DMS114 treated with DMSO at 0.1 percent for 48 hours (cell line): ENCODE measurements at regions not wholly inside any gene's neighbourhood (a gene's known extent, or its start where the extent isn't known, plus 50 kb on each side); places are given as distances from the start of the nearest gene placed in this dataset.

Experiments
- DNase-seq: peaks from one replicate; lab custom pipeline; 2025; ENCODE audit not compliant: unreplicated experiment; lab: John Stamatoyannopoulos, UW

DNA sequence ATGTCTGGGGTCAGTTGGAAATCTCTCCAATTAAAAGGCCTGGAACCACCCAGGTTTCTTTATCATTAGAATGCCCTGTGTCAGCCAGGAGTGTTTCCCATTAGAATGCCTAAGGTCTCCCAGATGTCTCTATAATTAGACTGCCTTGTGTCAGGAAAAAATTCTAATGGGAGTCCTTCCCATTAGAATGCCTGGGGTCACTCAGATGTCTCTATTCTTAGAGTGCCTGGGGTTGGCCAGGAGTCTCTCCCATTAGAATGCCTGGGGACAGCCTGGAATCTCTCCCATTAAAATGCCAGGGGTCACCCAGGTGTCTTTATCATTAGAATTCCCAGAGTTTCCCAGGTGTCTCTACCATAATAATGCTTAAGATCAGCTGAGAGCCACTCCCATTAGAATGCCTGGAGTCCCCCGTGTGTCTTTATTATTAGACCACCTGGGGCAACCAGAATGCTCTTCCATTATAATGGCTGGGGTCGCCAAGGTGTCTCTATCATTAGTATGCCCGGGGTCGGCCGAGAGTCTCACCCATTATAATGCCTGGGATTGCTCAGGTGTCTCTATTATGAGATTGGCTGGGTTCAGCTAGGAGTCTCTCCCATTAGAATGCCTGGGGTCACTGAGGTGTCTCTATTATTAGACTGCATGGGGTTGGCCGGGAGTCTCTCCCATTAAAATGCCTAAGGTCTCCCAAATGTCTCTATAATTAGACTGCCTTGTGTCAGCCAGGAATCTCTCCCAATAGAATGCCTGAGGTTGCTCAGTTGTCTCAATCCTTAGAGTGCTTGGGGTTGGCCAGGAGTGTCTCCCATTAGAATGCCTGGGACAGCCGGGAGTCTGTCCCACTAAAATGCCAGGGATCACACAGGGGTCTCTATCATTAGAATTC lies 2254.6 kb downstream of the TP53TG3F start:
- DNase-seq = no peak

DNA sequence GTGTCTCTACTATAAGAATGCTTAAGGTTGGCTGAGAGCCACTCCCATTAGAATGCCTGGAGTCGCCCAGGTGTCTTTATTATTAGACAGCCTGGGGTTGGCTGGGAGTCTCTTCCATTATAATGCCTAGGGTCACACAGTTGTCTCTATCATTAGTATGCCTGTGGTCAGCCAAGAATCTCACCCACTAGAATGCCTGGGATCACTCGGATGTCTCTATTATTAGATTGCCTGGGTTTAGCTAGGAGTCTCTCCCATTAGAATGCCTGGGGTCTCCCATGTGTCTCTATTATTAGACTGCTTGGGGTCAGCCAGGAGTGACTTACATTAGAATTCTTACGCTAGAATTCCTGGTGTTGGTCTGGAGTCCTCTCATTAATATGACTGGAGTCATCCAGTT lies 2255.3 kb downstream of the TP53TG3F start:
- no peak for DNase-seq

- no peak for DNase-seq
These were observed 2265.1 kb downstream of the TP53TG3F start for GRCh38 chr16:35724551-35724950.

- no peak for DNase-seq
These were observed 2266.5 kb downstream of the TP53TG3F start for GRCh38 chr16:35725949-35726348.

DNA sequence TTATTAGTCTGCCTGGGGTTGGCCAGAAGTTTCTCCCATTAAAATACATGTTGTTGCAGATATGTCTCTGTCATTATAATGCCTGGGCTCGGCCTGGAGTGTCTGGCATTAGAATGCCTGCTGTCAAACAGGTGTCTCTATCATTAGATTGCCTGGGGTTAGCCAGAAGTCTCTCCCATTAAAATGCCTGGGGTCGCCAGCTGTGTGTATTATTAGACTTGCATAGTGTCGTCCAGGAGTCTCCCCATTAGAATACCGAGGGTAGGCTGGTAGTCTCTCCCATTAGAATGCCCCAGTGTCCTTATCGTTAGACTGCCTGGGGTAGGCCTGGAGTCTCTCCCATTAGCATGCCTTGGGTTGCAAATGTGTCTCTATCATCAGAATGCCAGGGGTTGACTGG lies 2270.8 kb downstream of the TP53TG3F start:
- no peak for DNase-seq

- DNase-seq = no peak
These were observed 2272.1 kb downstream of the TP53TG3F start for GRCh38 chr16:35731341-35732040.

DNA sequence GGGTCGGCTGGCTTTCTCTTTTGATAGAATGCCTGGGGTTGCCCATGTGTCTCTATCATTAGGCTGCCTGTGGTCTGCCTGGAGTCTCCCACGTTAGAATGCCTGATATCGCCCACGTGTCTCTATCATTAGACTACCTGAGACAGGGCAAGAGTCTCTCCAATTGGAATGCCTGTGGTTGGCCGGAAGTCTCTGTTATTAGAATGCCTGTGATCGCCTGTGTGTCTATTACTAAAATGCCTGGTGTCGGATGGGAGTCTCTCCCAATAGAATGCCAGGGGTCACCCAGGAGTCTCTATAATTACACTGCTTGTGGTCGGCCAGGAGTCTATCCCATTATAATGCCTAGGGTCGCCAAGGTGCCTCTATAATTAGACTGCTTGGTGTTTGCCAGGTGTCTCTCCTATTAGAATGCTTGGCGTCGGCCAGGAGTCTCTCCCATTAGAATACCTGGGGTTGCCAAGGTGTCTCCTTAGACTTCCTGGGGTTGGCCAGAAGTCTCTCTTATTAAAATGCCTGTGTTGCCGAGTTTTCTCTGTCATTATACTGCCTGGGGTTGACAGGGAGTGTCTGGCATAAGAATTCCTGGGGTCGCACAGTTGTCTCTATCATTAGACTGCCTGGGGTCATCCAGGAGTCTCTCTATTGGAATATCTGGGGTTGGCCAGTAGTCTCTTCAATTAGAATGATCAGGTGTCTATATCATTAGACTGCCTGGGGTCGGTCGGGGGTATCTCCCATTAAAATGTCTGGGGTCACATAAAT lies 2272.8 kb downstream of the TP53TG3F start:
- DNase-seq = no peak

- DNase-seq = no peak
These were observed 2274.0 kb downstream of the TP53TG3F start for GRCh38 chr16:35733278-35733965.

DNA sequence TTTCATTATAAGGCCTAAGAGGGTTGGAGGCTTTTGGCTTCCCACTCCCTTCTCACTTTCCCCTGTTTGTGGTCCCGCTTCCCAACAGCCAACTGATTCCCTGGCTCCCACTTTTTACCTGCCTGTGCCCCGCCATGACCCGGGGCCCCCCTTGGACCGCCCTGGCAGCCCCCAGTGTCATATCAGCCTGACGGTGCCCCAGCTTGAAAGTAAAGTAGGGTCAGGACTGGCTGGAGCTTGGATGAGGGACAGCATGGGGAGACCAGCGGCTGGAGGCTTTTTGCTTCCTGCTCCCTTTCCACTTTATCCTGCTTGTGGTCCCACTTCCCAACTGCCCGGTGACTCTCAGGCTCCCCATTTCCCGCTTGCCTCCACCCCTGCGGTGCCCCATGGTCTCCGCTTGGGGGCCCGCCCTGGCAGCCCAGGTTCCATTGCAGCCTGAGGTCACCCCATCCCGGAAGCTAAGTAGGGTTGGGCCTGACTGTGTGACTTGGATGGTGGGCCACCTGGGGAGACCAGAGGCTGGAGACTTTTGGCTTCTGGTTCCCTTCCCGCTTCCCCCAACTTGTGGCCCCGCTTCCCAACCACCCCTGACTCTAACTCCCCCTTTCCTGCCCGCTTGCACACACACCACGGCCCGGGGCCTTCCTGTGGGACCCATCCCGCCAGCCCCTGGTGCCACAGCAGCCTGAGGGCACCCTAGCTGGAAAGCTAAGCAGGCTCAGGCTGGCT lies 2274.7 kb downstream of the TP53TG3F start:
- DNase-seq = no peak

- no peak for DNase-seq
These were observed 2275.5 kb downstream of the TP53TG3F start for GRCh38 chr16:35734728-35735402.

DNA sequence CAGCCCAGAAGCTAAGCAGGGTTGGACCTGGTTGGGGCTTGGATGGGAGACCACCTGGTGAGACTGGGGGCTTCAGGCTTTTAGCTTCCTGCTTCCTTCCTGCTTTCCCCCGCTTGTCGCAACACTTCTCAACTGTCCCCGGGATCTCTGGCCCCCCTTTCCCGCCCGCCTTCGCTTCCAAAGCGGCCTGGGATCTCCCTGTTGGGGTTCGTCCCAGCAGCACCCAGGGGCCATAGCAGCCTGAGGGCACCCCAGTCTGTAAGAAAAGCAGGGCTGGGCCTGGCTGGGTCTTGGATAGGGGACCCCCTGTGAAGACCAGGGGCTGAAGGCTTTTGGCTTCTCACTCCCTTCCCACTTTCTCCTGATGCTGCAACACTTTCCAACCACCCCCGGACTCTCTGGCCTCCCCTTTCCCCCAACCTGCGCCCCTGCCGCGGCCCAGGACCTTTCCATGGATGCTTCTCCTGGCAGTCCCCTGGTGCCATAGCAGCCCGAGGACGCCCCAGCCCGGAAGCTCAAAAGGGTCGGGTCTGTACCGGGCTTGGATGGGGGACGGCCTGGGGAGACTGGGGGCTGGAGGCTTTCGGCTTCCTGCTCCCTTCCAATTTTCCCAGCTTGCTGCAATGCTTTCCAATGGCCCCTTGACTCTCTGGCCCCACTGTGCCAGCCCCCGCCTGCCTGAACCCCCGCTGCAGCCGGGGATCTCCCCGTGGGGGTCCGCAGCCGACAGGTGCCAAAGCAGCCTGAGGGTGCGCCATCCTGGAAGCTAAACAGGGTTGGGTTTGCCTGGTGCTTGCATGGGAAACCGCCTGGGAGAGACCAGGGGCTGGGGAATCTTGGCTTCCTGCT lies 2276.2 kb downstream of the TP53TG3F start:
- DNase-seq = no peak

GRCh38 chr16:35736546-35736945 lies 2277.1 kb downstream of the TP53TG3F start:
- DNase-seq = no peak

DNA sequence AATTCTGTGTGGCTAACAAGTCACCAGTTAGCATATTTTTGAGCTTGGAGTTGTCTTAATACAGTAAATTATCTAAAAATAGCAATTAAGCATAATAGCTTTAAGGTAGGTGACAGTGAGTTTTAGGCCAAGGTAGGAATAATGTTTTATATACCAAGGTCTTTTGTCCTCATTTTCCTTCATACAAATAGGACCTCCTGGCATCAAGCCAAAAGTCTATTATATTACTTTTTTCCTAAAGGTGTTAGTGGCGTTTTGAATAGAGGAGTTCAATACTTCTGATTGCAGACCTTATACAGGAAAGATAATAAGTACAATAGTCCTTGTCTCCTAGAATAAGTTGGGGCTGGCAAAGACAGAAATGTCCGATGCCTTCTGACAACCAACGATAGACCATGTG lies 2277.7 kb downstream of the TP53TG3F start:
- DNase-seq = no peak

GRCh38 chr16:35741546-35741945 lies 2282.1 kb downstream of the TP53TG3F start:
- DNase-seq = no peak

GRCh38 chr16:35743101-35743692 lies 2283.8 kb downstream of the TP53TG3F start:
- DNase-seq = no peak

- no peak for DNase-seq
These were observed 2284.7 kb downstream of the TP53TG3F start for GRCh38 chr16:35744084-35744483.

- no peak for DNase-seq
These were observed 2285.3 kb downstream of the TP53TG3F start for GRCh38 chr16:35744726-35745125.

- DNase-seq = no peak
These were observed 2285.8 kb downstream of the TP53TG3F start for GRCh38 chr16:35745191-35745590.
